GM19023 (cell line): ENCODE measurements at regions not wholly inside any gene's neighbourhood (a gene's known extent, or its start where the extent isn't known, plus 50 kb on each side); places are given as distances from the start of the nearest gene placed in this dataset.

Experiments
- ATAC-seq: cut with Tn5 transposase; IDR thresholded peaks from one replicate; pipeline ENCODE4 v1.9.1; 2021; ENCODE audit warnings: mild to moderate bottlenecking, moderate library complexity; ENCODE audit not compliant: unreplicated experiment

DNA sequence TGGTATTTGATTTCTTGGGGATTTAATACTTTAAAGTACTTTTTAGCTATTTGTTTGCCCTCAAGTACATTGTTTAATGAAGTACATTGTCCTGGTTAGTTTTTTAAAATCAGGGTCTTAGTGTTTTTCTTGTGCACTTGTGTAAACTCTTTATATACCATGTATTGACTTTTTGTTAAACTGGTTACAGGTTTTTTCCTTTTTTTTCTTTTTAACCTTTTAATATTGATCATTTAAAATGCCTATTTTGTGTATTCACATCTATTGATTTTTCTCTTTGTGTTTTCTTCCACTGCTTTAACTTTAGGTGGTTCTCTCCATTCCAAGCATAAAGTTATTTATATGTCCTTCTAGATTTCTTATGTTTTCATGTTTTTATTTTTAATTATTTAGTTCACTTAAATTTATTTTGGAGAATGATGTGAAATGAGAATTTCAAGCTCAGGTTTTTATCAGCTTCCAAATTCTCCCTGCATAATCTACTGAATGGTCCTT, 84.5 kb upstream of the MYCN start:
- ATAC-seq: no peak

DNA sequence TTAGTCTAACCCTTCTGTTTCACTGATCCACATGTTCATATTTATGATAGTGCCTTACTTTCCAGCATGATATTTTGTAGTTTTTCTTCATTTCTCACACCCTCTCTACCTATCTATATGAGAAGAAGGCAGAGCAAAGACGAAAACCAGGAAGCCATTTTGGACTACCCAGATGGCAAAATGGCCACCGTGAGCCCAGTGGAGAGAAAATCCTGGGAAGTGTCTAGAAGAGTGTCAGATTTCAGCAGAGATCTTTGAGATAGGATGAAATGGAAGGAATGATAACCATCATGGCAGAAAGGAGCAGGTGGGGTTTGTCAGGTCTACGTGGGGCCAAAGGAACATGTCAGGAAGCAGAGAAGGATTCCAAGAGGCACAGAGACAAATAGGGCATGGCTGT, 84.0 kb upstream of the MYCN start:
- no peak for ATAC-seq

DNA sequence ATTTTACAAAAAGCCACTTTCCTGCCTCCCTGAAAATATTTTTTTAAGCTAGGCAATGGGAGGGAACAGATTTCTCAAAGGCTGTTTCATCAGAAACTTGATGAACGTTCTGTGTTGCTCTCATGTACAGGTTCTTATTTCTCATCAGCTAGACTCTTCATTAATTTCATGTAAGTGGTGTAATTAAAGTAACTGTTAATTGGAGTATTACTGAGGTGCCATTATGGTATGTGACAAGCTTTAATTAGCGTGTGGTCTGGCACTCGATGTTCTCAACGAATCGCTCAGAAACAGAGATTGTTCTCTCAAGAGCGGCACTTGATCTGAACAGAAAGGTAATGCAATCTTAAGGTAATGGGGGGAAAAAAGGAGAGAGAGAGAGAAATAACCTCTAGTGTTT, 81.9 kb upstream of the MYCN start:
- no peak for ATAC-seq

DNA sequence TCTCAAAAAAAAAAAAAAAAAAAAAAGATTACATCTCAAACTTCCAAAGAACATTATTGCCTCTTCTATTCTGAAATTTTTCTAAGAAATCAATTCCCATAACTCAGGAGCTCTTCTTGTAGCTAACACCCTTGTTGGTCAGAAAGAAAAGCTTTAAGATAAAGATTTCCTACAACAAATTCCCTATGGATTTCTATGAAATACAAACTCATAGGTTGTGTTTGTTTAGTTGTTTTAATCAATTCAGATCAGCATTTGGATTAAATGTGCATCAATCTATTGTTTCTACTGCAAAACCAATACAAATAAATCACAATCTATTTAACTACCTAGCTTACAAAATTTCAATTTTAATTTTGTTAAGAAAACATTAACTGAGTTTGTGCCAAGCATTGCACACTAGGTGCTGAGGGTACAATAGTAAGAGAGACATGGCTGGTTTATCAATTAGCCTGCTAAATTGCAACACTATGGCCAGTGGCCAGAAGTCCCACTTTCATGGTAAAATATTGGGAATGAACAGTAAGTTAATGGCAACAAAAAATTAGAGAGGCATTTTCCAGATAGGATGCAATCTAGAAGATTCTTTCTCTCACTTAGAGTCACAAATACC, 80.2 kb upstream of the MYCN start:
- ATAC-seq: no peak

DNA sequence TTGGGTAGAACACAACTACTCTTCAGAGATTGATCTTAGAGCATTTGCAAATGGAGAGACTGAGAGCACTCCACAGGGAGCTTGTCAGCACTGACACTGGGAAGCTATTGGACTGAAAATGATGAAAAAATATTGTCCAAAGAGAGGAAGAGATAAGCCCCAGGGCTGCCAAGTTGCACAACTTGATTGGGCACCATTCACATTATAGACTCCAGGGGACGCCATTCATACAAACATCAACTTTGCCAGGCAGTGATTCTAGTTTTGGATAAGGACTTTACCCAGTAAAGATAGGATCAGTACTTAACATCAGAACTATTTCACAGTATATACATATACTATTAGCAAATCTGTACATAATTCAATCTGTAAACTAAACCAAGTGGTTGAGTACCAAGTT, 79.6 kb upstream of the MYCN start:
- no peak for ATAC-seq

DNA sequence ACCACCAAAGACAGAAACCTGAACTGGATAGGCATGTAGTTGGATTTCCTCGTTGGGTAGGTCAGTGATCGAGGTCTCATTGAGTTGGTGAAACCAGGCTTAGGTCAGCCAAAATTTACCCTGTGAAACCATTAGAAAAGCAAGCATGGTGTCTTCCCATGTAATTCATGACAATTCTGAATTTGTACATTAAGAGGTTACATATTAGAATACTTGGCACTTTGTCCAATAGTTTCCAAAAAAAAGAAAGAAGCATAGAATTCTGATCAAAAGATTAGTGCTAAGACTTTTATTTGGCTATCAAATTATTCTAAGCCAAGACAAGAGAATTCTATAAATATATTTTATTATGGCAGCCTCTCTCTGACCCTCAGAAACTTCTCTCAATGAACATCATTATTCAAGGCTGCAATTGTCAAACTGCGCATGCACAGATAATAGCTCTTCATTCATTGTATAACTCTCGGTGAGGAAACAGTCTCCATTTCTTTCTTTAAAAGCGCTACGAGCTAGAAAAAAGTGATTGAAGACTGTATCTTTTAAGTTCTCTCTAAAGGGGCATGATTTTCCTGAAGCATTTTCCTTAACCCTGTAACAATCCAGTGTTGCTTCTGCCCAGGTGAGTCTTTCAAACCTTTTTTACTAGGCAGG, 79.1 kb upstream of the MYCN start:
- ATAC-seq: no peak

DNA sequence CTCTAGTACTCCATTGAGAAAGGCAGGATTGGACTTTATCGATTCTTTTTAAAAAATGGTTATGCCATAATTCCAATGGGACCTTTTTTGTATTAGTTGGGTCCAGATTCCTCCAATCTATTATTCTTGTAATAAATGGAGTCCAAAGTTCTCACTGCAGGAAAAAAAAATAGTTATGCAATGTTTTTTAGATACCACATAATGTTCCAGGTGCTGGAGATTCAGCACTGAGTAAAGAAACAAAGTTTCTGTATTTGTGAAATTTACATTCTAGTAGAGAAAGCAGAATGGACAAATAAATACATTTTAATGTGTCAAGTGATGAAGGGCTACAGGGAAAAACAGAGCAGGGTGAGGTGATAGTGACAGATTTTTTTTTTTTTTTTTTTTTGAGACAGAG, 78.5 kb upstream of the MYCN start:
- no peak for ATAC-seq

DNA sequence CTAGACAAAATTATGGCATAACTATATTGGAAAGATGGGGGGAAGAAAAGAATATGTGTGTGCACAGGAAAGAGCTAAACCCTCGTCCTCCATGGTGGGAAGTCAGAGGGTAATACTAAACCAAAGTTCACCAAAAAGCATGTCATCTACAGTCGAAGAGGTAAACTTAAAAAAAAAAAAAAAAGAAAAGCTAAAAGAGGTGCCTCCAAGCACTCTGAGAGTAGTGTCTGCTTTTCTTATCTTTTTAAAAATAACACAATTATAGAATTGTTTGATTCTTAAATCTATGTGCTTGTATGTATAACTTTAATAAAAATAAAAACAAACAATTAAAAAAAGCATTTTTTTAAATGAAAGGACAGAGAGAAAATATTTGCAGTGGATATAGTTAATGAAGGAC, 77.3 kb upstream of the MYCN start:
- ATAC-seq: no peak

DNA sequence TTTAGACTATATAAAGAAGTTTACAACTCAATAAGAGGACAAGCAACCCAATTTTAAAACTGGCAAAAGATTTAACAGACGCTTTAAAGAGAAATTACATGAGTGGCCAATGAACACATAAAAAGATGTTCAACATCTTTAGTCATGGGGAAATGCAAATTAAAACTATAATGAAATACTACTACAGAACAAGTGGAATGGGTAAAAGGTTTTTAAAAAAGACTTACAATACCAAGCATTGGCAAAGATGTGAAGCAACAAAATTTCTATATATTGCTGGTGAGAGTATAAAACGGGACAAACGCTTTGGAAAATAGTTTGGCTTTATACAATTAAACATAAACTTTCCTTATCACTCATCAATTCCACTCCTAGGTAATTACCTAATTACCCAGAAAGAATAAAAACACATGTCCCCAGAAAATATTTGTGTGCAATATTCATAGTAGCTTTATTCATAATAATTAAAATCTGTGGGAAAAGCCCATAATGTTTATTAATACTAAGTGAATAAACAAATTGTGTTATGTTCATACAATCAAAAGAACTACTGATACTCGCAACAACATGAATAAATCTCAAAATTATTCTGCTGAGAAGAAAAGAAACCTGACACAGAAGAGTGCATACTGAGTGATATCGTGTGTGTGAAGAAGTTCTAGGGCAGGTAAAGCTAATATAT, 76.7 kb upstream of the MYCN start:
- ATAC-seq: no peak

DNA sequence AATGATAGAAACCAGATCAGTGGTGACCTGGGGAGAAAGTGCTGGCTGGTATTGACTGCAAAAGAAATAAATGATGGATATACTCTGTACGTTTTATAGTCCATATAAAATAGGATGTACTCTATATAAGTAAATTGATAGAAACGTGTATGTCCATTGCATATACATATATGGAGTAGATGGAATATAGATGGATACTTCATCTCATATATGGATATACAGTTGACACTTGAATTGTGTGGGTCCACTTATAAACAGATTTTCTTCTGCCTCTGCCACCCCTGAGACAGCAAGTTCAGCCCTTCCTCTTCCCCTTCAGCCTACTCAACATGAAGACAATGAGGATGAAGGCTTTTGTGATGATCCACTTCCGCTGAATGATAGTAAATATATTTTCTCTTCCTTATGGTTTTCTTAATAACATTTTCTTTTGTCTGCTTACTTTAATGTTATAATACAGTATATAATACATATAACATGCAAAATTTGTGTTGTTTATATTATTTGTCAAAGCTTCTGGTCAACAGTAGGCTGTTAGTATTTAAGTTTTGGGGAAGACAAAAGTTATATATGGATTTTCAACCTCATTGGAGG, 76.1 kb upstream of the MYCN start:
- ATAC-seq: no peak

DNA sequence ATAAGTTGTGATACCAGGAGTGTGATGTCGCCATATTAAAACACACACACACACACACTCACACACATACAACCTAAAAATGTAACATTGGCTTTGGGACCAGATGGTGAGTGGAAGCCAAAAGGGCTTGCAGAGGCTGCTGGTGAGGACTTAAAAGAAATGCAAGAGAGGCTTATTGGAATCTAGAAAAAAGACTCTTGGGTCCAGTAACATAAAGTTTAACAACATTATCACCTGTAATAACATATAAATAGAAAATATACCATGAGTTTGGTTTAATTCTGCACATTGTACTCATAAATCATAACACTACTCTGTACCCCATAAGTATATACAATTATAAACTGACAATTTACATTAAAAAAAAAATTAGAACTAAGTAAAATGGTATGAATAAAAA, 74.4 kb upstream of the MYCN start:
- no peak for ATAC-seq

DNA sequence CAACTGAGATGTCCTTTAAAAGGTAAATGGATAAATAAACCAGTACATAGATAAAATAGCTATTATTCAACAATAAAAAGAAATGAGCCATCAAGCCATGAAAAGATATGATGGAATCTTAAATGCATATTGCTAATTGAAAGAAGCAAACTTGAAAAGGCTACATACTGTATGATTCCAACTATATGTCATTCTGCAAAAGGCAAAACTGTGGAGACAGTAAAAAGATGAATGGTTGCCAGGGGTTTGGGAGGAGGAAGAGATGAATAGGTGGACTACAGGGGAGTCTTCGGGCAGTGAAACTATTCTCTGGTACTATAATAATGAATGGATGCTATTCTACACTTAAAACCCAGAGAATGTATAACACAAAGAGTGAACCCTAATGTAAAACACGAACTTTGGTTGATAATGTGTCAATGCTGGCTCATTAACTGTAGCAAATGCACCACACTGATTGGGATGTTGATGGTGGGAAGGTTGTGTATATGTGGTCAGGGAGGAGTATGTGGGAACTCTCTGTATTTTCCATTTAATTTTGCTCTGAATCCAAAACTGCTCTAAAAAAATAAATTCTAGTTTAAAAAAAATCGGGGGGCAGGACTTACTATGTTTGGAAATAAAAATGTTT, 73.7 kb upstream of the MYCN start:
- no peak for ATAC-seq

DNA sequence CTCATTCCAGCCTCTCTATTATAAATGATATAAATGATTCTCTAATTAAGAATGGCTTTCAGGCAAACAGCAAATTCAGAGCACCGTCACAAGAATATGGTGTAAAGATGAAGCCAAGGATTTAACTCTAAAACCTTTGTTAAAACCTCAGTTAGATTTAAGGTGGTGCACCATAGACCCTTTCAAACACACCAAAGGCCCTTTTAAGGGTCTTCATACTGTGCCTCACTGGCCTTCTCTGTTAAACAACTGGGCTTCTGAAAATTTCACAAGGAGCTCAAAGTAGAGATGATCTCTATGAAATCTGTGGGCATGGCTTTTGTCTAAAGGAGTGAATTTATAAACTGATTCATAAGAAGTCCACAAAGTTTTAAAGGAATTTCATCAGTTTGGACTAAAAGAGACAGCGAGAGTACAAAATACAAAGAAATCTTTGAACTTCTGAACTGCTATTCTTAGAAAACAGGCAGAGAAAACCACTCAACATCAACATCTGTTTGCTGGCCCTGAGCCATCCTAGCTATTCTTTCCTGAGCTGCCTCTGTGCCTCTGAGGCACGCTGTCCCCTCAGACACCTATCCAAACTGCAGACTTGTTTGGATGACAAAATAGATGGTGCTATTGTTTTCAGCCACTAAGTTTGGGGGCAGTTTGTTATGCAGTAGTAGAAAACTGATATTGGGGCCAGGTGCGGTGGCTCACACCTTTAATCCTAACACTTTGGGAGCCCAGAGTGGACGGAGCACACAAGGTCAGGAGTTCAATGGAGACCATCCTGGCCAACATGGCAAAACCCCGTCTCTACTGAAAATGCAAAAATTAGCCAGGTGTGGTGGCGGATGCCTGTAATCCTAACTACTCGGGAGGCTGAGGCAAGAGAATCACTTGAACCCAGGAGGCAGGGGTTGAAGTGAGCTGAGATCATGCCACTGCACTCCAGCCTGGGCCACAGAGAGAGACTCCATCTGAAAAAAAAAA, 72.9 kb upstream of the MYCN start:
- ATAC-seq: no peak

DNA sequence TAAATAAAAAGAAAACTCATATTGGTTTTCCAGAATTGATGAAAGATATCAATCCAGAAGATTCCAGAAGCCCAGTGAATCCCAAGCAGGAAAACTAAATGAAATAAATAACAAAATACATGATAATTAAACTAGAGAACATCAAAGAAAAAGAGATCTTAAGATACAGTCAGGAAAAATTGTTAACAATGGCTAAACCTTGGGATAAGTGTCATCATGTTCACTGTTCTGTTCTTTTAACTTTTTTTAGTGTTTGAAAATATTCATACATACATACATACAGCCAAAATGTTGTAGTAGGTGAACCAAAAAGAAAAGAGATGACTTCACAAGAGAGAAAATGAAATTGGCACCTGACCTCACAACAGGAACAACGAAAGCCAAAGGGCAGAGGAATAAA, 72.2 kb upstream of the MYCN start:
- no peak for ATAC-seq

DNA sequence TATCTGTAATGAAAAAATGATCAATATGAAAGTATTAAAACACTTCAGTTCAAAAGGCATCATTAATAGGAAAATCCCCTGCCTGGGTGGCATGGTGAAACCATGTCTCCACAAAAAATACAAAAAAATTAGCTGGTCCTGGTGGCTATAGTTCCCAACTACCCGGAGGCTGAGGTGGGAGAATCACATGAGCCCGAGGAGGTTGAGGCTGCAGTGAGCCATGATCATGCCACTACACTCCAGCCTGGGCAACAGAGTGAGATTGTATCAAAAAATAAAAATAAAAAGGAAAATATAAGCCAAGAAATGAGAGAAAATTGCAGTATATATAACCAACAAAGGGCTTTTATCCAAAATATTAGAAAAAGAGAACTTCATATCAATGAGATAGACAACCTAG, 71.6 kb upstream of the MYCN start:
- no peak for ATAC-seq

DNA sequence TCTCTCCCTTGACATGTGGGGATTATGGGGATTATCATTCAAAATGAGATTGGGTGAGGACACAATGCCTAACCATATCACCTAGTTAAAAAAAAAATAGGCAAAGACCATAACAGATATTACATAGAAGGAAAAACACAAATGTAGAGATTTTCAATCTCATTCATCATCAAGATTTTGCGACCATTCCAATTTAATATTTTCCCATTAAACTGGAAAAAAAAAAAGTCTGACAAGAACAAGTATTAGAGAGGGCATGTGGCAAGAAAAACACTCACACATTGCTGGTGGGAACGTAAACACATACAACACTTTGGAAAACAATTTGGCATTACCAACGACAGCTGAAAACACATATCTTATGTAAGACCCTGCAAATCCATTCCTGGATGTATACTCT, 71.0 kb upstream of the MYCN start:
- no peak for ATAC-seq

DNA sequence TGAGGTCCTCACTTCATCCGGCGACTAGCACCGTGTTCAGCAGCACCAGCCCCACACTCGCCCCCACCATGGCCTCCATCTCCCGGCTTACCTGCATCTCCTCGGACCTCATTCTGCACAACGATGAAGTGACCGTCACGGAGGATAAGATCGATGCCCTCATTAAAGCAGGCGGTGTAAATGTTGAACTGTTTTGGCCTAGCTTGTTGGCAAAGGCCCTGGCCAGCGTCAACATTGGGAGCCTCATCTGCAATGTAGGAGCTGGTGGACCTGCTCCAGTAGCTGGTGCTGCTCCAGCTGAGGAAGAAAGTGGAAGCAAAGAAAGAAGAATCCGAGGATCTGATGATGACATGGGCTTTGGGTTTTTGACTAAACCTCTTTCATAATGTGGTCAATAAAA, 70.5 kb upstream of the MYCN start:
- no peak for ATAC-seq

DNA sequence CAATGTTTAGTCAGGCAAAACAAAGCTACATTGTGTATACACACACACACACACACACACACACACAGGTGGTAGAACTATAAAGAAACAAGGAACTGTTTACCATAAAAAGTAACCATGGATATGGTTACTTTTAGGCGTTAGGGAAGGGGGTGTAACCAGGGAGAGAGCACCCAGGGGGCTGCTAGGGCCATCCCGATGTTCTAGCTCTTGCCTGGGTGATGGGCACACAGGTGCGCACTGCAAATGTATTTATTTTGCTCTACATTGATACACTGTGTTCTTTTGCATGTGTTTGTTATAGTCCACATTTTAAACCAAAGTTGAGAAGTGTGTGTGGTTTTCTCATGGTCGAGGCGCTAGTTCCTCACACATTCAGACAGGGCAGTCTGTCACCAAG, 69.8 kb upstream of the MYCN start:
- no peak for ATAC-seq

DNA sequence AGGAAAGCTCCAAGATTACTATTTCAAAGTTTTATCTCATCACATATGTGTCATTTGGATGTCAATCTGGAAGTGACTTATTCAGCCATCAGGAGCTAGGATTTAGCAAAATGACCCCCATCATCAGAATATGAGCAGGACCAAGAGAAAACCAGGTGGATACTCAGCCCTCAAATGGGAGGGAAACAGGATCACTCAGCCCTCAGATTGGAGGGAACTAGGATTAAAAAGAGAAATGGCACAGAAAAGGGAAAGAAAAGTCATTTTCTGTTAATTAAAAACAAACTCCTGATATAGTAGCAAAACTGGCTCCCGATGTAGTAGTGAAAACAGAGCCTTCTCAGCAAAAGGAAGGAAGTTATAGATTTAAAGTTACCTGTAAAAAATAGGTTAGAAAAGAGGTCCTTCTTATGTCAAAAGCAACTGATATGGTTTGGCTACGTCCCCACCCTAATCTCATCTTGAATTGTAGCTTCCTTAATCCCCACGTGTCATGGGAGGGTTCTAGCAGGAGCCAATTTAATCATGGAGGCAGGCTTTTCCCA, 69.0 kb upstream of the MYCN start:
- no peak for ATAC-seq

DNA sequence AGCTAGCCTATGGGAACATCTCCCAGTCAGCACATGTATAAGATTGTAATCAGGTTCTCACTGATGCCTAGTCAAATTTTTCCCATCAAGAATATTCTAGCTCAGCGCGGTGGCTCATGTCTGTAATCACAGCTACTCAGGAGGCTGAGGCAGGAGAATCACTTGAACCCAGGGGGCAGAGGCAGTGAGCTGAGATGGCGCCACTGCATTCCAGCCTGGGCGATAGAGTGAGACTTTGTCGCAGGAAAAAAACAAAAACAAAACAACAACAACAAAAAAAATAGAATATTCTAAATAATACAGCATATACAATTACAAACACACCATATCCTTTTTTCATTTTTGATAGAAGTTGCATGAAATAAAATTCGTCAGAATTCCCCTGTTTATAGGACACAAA, 67.5 kb upstream of the MYCN start:
- no peak for ATAC-seq
